ENCODE measurements at regions not wholly inside any gene's neighbourhood (a gene's known extent, or its start where the extent isn't known, plus 50 kb on each side); places are given as distances from the start of the nearest gene placed in this dataset.
A peak's percentile ranks its signal among the peaks of the same experiment; 100 is the strongest.

GRCh38 chr4:22969287-22969896, 276.7 kb downstream of the GBA3 start:
- DNase-seq (ENCODE audit: low spot score), result peak; percentile 93

DNA sequence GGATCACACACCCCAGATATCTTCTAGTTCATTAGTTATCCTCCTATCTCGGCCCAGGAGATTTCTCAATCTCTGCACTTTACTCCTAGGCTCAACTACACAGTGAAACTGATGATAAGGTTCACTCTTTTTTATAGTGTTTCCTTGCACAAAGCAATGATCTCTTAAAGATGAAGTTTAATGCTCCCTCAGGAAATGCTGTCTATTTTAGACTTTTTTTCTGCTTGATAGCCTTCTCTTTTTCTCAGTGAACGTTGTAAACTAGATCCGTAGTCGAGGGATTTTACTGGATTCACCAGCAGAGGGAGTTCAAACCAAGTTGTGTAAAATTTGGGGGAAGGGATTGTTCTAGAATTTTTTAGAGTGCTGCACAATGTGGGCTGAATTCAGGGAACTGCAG, 269.6 kb downstream of the GBA3 start:
- DNase-seq (ENCODE audit: low spot score), result peak; percentile 63

GRCh38 chr4:22959483-22959882, 266.7 kb downstream of the GBA3 start:
- DNase-seq (ENCODE audit: low spot score), result no peak

DNA sequence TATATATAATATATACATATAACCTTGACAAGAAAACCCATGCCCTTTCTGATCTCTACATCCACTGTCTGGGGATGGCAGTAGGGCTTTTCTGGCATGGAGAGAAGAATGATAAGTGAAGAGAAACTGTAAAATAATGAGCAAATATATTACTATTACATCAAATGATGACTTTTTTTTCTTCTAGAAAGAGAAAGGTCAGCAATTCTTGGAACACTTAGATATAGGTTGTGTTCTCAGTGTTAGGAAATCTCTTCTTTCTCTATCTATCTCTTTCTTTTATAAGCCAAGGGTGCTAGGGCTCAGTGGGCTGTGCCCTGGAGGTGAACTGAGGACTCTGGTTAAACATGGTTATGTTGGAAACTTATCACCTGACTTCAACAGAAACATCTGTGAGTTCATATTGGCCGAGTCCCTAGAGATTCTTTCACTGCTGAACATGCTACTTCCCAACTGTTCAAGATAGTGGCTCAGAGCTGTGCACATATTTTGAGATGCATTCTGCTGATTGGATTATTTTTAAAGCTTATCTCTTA, 265.1 kb downstream of the GBA3 start:
- DNase-seq (ENCODE audit: low spot score), result no peak

DNA sequence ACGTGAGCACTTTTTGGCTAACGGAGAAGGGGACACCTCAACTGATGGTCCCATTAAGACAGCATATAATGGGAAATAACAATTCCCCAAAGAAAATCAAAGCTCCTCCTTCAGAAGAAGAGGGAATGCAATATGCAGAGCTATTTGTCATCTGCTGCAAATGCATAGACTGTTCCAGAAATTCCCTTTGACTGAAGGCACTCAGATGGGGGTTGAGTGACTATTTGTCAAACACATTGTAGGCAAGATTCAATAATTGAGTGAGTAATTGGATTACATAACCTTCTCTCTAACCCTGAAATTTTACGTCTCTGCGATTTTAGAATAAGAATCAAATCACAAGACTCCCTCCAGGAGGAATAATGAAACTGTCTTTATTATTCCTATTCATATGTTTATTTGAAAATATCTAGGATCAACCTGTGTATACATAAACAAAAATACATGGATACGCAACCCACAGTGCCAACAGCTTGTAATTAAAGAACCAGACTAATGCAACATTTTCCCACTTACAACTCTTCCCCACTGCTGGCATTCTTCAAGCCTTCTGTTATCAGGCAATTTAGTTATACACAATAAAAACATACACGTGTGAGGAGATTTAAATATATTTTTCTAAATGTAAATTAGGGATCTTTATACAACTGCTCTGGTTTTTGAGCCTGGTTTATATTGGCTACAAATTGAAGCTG, 256.6 kb downstream of the GBA3 start:
- DNase-seq (ENCODE audit: low spot score), result no peak

DNA sequence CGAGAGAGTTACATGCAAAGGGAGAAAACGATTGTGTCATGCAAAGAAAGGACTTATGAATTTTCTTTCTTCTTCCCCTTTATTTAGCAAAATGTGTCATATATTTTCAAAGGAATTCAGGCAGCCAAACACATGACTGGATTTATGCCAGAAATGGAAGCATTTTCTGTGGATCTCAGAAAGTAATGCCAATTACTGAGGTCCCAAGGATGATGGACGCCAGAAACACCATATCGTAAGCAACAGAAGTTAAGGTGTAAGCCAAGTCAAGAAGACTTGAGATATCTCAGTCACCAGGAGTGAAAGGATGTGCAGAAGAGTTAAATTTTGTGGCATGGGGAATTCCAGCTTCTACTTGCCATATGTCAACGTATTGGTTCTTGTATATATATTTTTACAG, 255.1 kb downstream of the GBA3 start:
- DNase-seq (ENCODE audit: low spot score), result no peak

DNA sequence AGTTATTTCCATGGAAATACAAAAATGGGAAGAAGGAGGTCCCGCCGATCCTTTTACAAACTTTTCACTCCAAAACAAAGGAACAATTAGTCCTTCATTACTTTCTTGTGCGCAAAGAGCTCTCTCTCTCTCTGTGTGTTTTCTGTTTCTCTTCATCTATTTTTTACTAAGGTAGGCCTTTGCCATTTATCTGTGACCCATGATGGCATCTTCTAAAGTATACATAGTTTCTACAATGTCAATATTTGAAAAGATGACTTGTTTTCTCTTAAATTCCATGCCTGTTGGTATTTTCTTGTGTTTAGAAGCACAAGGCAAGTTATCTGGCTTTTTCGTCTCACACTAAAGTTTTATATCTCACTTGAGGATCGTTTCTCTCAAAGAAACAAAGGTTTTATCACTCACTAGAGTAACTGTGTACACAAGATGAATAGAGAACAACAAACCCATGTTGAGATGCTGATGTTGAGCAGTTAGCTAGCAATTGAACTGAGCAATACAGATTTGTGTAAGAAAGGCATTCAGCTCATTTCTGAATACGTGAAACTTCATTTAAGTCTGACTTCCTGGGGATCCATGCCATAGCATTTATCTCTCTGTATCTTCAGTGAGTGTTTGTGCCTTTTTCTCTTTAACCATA, 250.3 kb downstream of the GBA3 start:
- no peak for DNase-seq (ENCODE audit: low spot score)

DNA sequence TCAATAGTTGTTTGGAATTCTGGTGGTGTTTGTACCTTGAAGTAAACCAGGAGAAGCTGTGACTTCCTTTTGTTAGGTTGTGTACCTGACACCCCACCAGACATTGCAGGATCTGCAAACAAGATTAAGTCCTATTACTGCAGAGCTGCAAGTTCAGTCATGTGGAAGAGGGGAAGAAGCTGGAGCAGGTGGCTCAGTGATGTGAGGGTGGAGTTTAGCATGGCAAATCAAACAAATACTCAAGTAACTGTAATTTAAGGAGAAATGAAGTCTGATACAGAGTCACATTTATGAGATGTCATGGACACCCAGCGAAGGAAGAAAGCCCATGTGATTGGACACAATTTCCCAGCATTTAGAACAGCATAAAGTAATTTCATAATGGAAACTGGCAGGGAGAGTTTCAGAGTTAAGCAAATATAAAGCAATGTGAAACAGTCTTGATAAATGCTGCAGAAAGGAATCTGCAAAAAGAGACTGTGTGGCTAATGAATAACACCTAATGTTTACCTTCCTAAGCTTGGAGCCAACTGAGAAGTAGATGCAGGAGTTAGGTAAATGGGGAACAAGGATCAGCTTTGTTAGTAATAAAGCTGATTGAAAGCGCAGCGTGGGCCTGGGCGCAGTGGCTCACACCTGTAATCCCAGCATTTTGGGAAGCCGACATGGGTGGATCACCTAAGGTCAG, 249.1 kb downstream of the GBA3 start:
- DNase-seq (ENCODE audit: low spot score), result peak; percentile 22

GRCh38 chr4:22932326-22932725, 239.6 kb downstream of the GBA3 start:
- no peak for DNase-seq (ENCODE audit: low spot score)

GRCh38 chr4:22922426-22922825, 229.7 kb downstream of the GBA3 start:
- no peak for DNase-seq (ENCODE audit: low spot score)

- no peak for DNase-seq (ENCODE audit: low spot score)
Observed at GRCh38 chr4:22921936-22922335, 229.2 kb downstream of the GBA3 start.

- no peak for DNase-seq (ENCODE audit: low spot score)
Observed at GRCh38 chr4:22911285-22911684, 218.5 kb downstream of the GBA3 start.

DNA sequence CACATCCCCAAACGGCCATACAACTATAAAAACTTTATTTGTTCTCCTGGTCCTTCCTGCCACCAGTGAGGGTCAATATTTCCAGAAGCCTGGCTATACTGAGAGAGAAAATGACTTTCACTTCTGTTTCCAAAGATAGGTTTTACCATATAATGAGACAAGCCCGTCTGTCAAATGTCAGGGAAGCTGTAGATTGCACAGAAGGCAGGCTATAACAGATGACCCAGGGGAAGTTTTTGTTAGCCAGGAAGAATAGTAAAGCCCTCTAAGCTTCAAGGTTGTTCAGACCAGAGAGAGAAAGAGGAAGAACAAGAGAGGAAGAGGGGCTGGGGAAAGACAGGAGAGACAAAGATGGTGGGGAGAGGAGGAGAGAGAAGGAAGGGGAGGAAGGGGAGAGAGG, 217.5 kb downstream of the GBA3 start:
- DNase-seq (ENCODE audit: low spot score), result no peak

GRCh38 chr4:22906045-22906444, 213.3 kb downstream of the GBA3 start:
- DNase-seq (ENCODE audit: low spot score), result no peak

- no peak for DNase-seq (ENCODE audit: low spot score)
Observed at GRCh38 chr4:22903913-22904312, 211.2 kb downstream of the GBA3 start.

DNA sequence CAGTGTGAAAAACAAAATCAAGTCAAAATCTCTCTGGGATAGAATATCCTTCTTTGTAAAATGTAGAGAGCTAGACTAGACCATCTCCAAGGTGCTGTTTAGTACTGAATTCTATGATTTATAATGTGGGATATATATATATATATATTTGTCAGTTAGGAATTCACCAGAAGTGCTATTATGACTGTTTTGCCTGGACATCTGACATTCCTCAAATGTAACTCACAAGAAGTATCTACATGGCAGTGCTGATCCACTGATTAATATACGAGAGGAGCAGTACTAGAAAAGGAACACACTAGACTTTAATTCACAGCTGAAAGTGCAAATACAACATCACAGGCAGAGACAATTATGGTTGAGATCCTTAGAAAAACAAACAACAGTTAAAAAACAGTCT, 208.9 kb downstream of the GBA3 start:
- peak; percentile 43 for DNase-seq (ENCODE audit: low spot score)

DNA sequence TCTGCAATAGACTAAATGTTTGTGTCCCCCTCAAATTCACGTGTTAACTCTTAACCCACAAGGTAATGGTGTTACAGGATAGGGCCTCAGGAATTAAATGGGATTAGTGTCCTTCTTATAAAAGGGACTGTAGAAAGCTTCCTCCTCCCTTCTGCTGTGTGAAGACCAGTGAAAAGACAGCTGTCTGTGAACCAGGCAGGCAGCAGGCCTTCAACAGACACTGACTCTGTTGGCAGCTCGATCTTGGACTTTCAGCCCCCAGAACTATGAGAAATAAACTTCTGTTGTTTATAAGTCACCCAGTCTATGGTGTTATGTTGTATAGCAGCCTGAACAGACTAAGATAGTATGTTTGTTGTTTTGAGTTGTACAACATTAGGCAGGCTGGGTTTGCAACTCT, 208.1 kb downstream of the GBA3 start:
- no peak for DNase-seq (ENCODE audit: low spot score)

DNA sequence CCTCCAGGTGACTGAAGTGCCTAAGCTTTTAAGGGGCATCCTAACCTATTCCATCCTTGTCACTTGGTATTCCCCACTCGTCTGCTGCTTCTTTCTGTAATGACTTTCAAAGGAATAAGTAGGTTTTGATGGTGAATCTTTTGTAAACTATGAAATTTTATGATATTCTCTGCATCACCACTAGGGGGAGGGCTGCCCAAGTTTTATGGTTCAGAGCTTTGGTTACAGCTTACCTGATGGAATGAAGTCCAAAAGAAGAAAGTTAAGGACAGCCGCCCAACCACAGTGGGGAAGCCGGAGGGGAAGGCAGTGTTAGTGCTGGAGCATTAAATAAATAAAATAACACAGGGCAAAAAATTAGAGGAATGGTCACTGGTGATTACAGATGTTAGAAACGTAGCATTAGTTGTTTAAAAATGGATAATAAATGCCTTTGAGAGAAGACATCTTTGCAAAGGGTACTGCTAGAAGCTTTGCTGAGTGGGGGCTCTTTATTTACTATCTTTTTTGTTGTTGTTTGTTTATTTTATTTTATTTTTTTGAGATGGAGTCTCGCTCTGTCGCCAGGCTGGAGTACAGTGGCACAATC, 204.9 kb downstream of the GBA3 start:
- DNase-seq (ENCODE audit: low spot score), result peak; percentile 50

DNA sequence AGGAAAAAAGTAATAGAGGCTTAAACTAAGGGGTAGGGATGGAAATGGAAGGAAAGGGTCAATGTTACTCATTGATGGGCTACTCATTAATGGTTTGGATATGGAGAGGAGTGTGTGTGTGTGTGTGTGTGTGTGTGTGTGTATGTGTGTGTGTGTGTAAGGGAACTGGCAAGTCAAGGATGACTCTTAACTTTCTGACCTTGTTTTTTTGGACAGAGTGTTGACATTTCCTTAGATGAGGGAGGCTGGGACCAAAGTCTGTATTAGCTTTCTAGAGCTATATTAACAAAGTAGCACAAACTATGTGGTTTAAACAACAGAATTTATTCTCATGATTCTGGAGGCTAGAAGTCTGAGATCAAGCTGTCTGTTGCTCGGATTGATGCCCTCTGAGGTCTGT, 202.7 kb downstream of the GBA3 start:
- DNase-seq (ENCODE audit: low spot score), result no peak

DNA sequence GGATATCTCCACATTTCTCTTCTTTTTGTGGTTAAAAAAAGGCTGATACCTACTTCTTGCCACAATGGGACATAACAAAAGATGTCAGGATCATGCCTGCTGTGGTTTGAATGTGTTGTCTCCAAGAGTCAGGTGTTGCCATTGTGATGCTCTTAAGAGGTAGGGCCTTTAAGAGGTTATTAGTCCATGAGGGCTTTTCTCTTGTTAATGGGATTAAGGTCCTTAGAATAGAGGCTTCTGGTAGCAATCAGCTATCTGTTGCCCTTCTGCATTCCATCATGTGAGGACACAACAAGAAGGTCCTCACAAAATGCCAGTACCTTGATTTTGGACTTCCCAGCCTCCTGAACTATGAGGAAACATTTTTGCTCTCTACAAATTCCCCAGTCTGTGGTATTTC, 191.4 kb downstream of the GBA3 start:
- no peak for DNase-seq (ENCODE audit: low spot score)

DNA sequence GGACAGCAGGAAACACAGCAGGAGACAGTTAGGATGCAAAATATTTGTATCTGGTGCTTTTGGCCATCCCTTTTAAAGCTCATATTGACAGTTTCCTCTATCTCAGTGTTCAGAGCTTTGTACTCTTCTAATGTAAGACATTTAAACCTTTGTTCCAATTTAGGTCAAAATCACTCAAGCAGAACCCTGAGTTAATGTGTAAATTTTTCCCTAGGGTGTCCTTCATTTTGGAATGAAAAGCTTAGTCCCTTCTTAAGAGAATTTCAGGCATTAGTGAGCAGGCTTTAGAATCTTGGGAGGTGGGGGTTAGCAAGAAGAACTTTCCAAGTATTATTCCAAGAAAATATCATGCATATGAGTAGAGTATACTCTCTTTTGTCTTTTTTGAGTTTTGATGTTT, 188.7 kb downstream of the GBA3 start:
- DNase-seq (ENCODE audit: low spot score), result peak; percentile 48

- DNase-seq (ENCODE audit: low spot score), result no peak
Observed at GRCh38 chr4:22877486-22878052, 184.8 kb downstream of the GBA3 start.
